Neural progenitor cell (in vitro differentiated cells): ENCODE measurements at regions not wholly inside any gene's neighbourhood (a gene's known extent, or its start where the extent isn't known, plus 50 kb on each side); places are given as distances from the start of the nearest gene placed in this dataset.

ENCODE experiments used
- CTCF ChIP-seq: fragments of 200-600 bp; sonication (generic); IDR thresholded peaks from 2 replicates; pipeline ENCODE4 v1.5.1; 2017; ENCODE audit warnings: antibody characterized with exemption, mild to moderate bottlenecking
- EZH2 ChIP-seq: fragments of 200-600 bp; sonication (generic); IDR thresholded peaks from 2 replicates; pipeline ENCODE4 v1.6.1; 2017; ENCODE audit warnings: antibody characterized with exemption, mild to moderate bottlenecking, moderate library complexity

GRCh38 chr16:35841632-35842031 is 2382.2 kb downstream of the TP53TG3F start:
- TF ChIP-seq CTCF = no peak
- no peak for TF ChIP-seq EZH2
